Ascending aorta (tissue), 2 donors: ENCODE measurements at regions not wholly inside any gene's neighbourhood (a gene's known extent, or its start where the extent isn't known, plus 50 kb on each side); places are given as distances from the start of the nearest gene placed in this dataset.
"Not testable (repeated sequence)": the region's sequence is repeated elsewhere in the genome, so short reads cannot be mapped to it uniquely, and the experiment has no call there.

Source experiments
- DNase-seq, 2 donors: peaks; one replicate each; pipeline ENCODE4 v3.0.0-alpha.2; 2019; ENCODE audit warnings: low spot score in 2 of 2
- H3K27ac ChIP-seq, 2 donors: fragments of 200-600 bp; sonication (generic); one replicate each; pipeline ENCODE4 v1.5.1; 2016 to 2017; ENCODE audit warnings: mild to moderate bottlenecking in 1 of 2
- H3K27me3 ChIP-seq: fragments of 200-600 bp; sonication (generic); one replicate; pipeline ENCODE4 v1.5.1; 2017
- H3K36me3 ChIP-seq, 2 donors: fragments of 200-600 bp; sonication (generic); one replicate each; pipeline ENCODE4 v1.5.1; 2016
- H3K4me1 ChIP-seq, 2 donors: fragments of 200-600 bp; sonication (generic); one replicate each; pipeline ENCODE4 v1.5.1; 2016 to 2017; ENCODE audit warnings: mild to moderate bottlenecking in 1 of 2
- H3K4me3 ChIP-seq, 2 donors: fragments of 200-600 bp; sonication (generic); one replicate each; pipeline ENCODE4 v1.5.1; 2016 to 2017; ENCODE audit warnings: mild to moderate bottlenecking in 1 of 2
- H3K9me3 ChIP-seq, 2 donors: fragments of 200-600 bp; sonication (generic); one replicate each; pipeline ENCODE4 v1.5.1; 2016
- intact Hi-C: fragments of 100-400 bp; cut with DNase I; formaldehyde crosslinking; loops from one replicate; pipeline ENCODE4 v1.15.1; 2023
- TF ChIP-seq, protein P1 (sequence below), 3 experiments: fragments of 200-600 bp in 2 of 3; fragments of 450-650 bp in 1 of 3; sonication (generic) in 2 of 3; IDR thresholded peaks; one replicate each; pipeline ENCODE4 v1.5.1; 2016 to 2019; ENCODE audit warnings: antibody characterized with exemption in 3 of 3, mild to moderate bottlenecking in 1 of 3, moderate library complexity in 1 of 3

DNA sequence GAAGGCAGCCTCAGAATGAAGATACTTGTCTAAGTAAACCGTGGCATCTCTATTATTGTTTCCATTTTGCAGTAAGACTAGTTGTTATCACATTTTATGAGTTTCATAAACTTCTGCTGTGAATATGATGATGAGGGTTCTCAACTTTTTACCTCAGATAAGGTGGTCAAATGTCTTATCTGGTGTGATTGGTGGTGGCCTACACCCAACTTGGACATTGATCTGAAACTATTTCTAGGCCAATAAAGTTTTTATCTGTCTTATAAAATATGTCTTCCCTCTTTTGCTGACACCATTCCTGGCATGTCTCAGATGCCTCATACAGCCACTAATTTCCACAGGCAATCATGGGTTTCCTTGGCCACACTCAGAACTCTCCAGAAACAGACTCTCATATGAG lies 480.3 kb upstream of the NR3C2 start:
- TF ChIP-seq, protein P1, sequence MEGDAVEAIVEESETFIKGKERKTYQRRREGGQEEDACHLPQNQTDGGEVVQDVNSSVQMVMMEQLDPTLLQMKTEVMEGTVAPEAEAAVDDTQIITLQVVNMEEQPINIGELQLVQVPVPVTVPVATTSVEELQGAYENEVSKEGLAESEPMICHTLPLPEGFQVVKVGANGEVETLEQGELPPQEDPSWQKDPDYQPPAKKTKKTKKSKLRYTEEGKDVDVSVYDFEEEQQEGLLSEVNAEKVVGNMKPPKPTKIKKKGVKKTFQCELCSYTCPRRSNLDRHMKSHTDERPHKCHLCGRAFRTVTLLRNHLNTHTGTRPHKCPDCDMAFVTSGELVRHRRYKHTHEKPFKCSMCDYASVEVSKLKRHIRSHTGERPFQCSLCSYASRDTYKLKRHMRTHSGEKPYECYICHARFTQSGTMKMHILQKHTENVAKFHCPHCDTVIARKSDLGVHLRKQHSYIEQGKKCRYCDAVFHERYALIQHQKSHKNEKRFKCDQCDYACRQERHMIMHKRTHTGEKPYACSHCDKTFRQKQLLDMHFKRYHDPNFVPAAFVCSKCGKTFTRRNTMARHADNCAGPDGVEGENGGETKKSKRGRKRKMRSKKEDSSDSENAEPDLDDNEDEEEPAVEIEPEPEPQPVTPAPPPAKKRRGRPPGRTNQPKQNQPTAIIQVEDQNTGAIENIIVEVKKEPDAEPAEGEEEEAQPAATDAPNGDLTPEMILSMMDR (IDR thresholded peaks at IDR 0.05) = no peak
- no peak for DNase-seq
- intact Hi-C loops = no loop called here
- no peak overlapping the region for H3K4me3 ChIP-seq
- H3K27me3 ChIP-seq = no peaks in the 10 kb centered on the region
- no peaks in the 10 kb centered on the region for H3K36me3 ChIP-seq
- no peak overlapping the region for H3K27ac ChIP-seq
- H3K4me1 ChIP-seq = no peaks in the 10 kb centered on the region
- no peaks in the 10 kb centered on the region for H3K9me3 ChIP-seq

GRCh38 chr4:148914734-148915133 lies 472.5 kb upstream of the NR3C2 start:
- no peaks in the 10 kb centered on the region for H3K9me3 ChIP-seq
- no peaks in the 10 kb centered on the region for H3K4me1 ChIP-seq
- intact Hi-C loops = no loop called here
- H3K27ac ChIP-seq = no peak overlapping the region
- TF ChIP-seq, protein P1 (IDR thresholded peaks at IDR 0.05) = no peak
- H3K36me3 ChIP-seq = no peaks in the 10 kb centered on the region
- DNase-seq = no peak
- no peaks in the 10 kb centered on the region for H3K27me3 ChIP-seq
- no peak overlapping the region for H3K4me3 ChIP-seq

DNA sequence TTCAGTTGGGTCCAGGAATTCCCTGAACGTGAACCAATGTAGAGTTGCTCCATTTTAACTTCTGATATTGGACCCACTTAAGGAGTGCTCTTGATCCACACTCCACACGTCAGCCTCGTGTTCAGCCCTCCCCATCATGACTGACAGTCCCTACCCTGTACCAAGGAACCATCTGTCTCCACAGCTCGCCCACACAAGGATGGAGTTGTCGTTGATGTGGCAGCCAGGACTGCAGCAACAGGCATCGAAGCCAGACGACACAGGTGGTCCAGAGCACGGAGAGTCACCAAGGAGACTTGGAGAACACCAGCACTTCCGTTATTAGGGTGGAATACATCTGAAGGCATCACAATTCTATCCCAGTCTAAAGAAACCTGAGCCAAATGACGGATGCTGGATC lies 472.1 kb upstream of the NR3C2 start:
- H3K4me3 ChIP-seq = no peak overlapping the region
- no peak overlapping the region for H3K27ac ChIP-seq
- H3K4me1 ChIP-seq = no peaks in the 10 kb centered on the region
- TF ChIP-seq, protein P1 (IDR thresholded peaks at IDR 0.05) = no peak
- intact Hi-C loops = no loop called here
- no peaks in the 10 kb centered on the region for H3K36me3 ChIP-seq
- DNase-seq = no peak
- H3K9me3 ChIP-seq = no peaks in the 10 kb centered on the region
- H3K27me3 ChIP-seq = no peaks in the 10 kb centered on the region

GRCh38 chr4:148903388-148903787 lies 461.2 kb upstream of the NR3C2 start:
- H3K27ac ChIP-seq = no peak overlapping the region
- H3K36me3 ChIP-seq = no peaks in the 10 kb centered on the region
- no peak overlapping the region for H3K4me3 ChIP-seq
- H3K4me1 ChIP-seq = no peaks in the 10 kb centered on the region
- TF ChIP-seq, protein P1 (IDR thresholded peaks at IDR 0.05) = no peak
- H3K9me3 ChIP-seq = no peaks in the 10 kb centered on the region
- DNase-seq = no peak
- H3K27me3 ChIP-seq = no peaks in the 10 kb centered on the region
- intact Hi-C loops = no loop called here

- Histone ChIP-seq H3K36me3 (no peaks in the 10 kb centered on the region), H3K4me3 (no peak overlapping the region), H3K4me1 (no peaks in the 10 kb centered on the region), H3K27me3 (no peaks in the 10 kb centered on the region), H3K9me3 (peaks cover 0 to 3% of the 10 kb centered on the region in 2 donors), H3K27ac (no peak overlapping the region)
- TF ChIP-seq, protein P1 (IDR thresholded peaks at IDR 0.05) = no peak
- no peak for DNase-seq
- intact Hi-C loops = no loop called here
These were observed 459.0 kb upstream of the NR3C2 start for GRCh38 chr4:148901075-148901705.

- DNase-seq, intact Hi-C loops, H3K27me3 ChIP-seq, H3K36me3 ChIP-seq, H3K4me1 ChIP-seq, H3K4me3 ChIP-seq, H3K27ac ChIP-seq, H3K9me3 ChIP-seq: not testable (repeated sequence)
These were observed 455.9 kb upstream of the NR3C2 start for GRCh38 chr4:148898139-148898538.
